ENCODE measurements at regions not wholly inside any gene's neighbourhood (a gene's known extent, or its start where the extent isn't known, plus 50 kb on each side); places are given as distances from the start of the nearest gene placed in this dataset.

DNA sequence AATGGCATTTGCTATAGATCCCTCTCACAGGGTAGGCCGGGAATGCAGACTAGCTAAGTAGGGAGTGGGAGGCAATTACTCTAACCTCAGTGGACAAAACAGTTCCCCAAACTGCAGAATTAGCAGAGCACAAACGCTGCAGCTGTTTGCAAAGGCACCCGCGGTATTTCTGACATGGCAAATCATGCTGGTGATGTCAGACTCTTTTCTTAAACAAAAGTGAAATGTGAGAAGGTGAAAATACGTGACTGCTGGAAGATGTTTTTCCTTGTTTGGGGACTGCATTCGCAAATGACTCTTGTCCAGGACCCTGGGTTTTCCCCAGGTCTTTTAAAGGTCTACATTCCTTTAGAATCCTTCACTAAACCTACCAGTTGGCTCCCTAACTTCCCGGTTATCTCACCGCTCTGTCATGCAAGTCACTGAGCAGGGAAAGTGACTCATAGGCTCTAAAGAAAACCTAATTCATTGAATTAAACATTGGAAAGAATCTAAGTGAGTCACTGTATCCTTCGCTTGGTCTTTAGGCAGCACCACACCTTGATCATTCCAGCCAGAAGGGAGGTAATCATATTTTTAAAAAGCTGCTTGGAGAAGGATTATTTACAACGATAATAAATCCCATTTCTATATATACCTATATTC, 91.5 kb upstream of the DNAH5 start:
- TF ChIP-seq, protein P1, sequence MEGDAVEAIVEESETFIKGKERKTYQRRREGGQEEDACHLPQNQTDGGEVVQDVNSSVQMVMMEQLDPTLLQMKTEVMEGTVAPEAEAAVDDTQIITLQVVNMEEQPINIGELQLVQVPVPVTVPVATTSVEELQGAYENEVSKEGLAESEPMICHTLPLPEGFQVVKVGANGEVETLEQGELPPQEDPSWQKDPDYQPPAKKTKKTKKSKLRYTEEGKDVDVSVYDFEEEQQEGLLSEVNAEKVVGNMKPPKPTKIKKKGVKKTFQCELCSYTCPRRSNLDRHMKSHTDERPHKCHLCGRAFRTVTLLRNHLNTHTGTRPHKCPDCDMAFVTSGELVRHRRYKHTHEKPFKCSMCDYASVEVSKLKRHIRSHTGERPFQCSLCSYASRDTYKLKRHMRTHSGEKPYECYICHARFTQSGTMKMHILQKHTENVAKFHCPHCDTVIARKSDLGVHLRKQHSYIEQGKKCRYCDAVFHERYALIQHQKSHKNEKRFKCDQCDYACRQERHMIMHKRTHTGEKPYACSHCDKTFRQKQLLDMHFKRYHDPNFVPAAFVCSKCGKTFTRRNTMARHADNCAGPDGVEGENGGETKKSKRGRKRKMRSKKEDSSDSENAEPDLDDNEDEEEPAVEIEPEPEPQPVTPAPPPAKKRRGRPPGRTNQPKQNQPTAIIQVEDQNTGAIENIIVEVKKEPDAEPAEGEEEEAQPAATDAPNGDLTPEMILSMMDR (optimal IDR thresholded peaks at IDR 0.05 in 1 of 3, IDR thresholded peaks at IDR 0.05 in 1 of 3, conservative IDR thresholded peaks at IDR 0.05 in 1 of 3; ENCODE audit: extremely low read depth in 1 of 3, insufficient read depth in 2 of 3, low read length in 3 of 3), result no peak
- no peak for TF ChIP-seq EZH2 (IDR thresholded peaks at IDR 0.05; ENCODE audit: low read length)
